ENCODE measurements at regions not wholly inside any gene's neighbourhood (a gene's known extent, or its start where the extent isn't known, plus 50 kb on each side); places are given as distances from the start of the nearest gene placed in this dataset.
A peak's percentile ranks its signal among the peaks of the same experiment; 100 is the strongest.

DNA sequence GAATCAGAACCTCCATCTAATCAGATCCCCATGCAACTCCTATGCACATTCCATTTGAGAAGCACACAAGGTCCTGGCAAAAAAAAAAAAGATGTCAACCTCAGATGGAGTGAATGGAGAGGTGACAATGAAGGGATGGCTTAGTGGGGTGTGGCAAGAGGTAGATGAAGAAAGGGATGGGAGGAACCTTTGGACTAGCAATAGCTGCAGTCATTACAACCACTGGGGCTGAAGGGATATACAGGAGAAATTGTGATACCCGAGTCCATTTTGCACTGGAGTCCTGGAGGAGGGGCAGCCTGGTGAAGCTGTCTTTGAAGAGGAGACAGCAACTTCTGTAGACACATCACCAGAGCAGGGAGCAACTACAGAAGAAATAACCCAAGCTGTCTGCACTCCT, 219.6 kb downstream of the ENC1 start:
- H3K27me3 ChIP-seq (ENCODE audit: insufficient read depth in 3 of 3, low read length in 2 of 3): no peaks in the 10 kb centered on the region
- peaks cover 22% of the 10 kb centered on the region for H3K4me1 ChIP-seq
- H3K27ac ChIP-seq: no peak overlapping the region
- no peaks in the 10 kb centered on the region for H3K9me3 ChIP-seq
- H3K36me3 ChIP-seq (ENCODE audit: insufficient read depth in 1 of 2, low read depth in 1 of 2): no peaks in the 10 kb centered on the region
- intact Hi-C loops (cut with DNase I): no loop called here
- ATAC-seq (no peak), DNase-seq (no peak)
- TF ChIP-seq, protein P1, sequence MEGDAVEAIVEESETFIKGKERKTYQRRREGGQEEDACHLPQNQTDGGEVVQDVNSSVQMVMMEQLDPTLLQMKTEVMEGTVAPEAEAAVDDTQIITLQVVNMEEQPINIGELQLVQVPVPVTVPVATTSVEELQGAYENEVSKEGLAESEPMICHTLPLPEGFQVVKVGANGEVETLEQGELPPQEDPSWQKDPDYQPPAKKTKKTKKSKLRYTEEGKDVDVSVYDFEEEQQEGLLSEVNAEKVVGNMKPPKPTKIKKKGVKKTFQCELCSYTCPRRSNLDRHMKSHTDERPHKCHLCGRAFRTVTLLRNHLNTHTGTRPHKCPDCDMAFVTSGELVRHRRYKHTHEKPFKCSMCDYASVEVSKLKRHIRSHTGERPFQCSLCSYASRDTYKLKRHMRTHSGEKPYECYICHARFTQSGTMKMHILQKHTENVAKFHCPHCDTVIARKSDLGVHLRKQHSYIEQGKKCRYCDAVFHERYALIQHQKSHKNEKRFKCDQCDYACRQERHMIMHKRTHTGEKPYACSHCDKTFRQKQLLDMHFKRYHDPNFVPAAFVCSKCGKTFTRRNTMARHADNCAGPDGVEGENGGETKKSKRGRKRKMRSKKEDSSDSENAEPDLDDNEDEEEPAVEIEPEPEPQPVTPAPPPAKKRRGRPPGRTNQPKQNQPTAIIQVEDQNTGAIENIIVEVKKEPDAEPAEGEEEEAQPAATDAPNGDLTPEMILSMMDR (IDR thresholded peaks at IDR 0.05): no peak
- WGBS, 3 donors: 35 to 95% (median 48%) methylated on average over 1 of the region's 1 CpG
- H3K4me3 ChIP-seq: no peak overlapping the region

DNA sequence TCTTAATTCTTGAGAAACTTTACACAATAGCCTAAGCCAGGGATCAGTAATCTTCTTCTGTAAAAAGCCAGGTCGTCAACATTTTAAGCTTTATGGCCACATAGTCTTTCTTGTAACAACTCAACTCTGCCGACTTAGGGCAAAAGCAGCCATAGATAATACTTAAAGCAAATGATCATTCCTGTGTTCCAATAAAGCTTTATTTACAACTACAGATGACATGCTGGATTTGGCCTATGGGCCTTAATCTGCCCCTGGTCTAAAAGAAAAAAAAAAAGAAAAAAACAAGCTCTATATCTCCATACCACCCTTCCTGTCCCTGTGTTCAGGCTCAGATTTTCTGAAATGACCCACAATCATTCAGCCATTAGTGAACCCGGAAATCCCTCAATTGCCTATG, 220.3 kb downstream of the ENC1 start:
- peak overlapping the region; percentile 11 for H3K27ac ChIP-seq
- peaks cover 22% of the 10 kb centered on the region for H3K4me1 ChIP-seq
- no peak overlapping the region for H3K4me3 ChIP-seq
- ATAC-seq (no peak), DNase-seq (no peak)
- intact Hi-C loops (cut with DNase I): no loop called here
- TF ChIP-seq, protein P1 (IDR thresholded peaks at IDR 0.05): no peak
- 65 to 94% (median 89%) methylated on average over 3 of the region's 3 CpGs for WGBS, 3 donors
- no peaks in the 10 kb centered on the region for H3K36me3 ChIP-seq (ENCODE audit: insufficient read depth in 1 of 2, low read depth in 1 of 2)
- H3K27me3 ChIP-seq (ENCODE audit: insufficient read depth in 3 of 3, low read length in 2 of 3): no peaks in the 10 kb centered on the region
- no peaks in the 10 kb centered on the region for H3K9me3 ChIP-seq

DNA sequence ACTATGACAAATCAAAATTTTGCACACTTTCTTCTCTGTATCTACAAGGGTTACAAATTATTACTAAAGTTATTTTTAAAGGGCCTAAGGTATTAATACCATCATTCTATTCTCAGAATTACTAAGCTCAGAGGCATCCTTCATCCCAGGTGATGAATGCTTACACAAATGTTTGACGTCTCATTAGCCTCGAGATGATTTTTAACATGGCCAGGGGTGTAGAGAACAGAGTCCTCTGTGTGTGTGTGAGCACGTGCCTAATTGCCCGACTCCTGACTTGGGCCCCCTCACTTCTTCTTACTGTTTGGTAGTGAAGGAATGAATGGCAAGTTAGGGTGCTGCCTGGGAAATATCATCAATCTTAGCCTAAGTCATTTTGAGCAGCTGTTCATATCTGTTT, 221.1 kb downstream of the ENC1 start:
- Histone ChIP-seq H3K4me1 (peaks cover 16% of the 10 kb centered on the region), H3K4me3 (no peak overlapping the region), H3K27me3 (ENCODE audit: insufficient read depth in 3 of 3, low read length in 2 of 3) (no peaks in the 10 kb centered on the region), H3K36me3 (ENCODE audit: insufficient read depth in 1 of 2, low read depth in 1 of 2) (no peaks in the 10 kb centered on the region), H3K9me3 (no peaks in the 10 kb centered on the region), H3K27ac (peak overlapping the region; percentile 11)
- TF ChIP-seq, protein P1 (IDR thresholded peaks at IDR 0.05): no peak
- peak; percentile 34 to 67 (median 42) for ATAC-seq
- DNase-seq: no peak
- intact Hi-C loops (cut with DNase I): no loop called here
- 20 to 36% (median 21%) methylated on average over 4 of the region's 4 CpGs for WGBS, 3 donors

DNA sequence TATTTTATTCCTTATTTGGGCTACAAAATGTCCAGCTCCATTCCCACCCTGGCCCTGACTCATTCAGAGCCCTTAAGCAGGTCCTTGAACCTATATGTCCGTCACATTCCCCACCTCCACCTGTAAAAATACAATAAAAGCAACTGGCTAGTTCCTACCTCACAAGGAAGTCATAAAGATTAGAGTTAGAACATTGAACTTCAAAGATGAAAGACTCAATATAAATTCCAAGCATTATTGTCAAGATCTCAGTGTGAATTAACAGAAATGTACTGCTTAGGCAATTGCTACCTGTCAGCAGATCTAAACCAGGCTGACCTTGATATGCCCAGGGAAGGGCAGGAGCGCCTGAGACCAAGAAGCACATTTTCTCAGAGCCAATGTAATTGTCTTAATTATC, 221.8 kb downstream of the ENC1 start:
- 88 to 99% (median 91%) methylated on average over 2 of the region's 2 CpGs for WGBS, 3 donors
- intact Hi-C loops (cut with DNase I): no loop called here

DNA sequence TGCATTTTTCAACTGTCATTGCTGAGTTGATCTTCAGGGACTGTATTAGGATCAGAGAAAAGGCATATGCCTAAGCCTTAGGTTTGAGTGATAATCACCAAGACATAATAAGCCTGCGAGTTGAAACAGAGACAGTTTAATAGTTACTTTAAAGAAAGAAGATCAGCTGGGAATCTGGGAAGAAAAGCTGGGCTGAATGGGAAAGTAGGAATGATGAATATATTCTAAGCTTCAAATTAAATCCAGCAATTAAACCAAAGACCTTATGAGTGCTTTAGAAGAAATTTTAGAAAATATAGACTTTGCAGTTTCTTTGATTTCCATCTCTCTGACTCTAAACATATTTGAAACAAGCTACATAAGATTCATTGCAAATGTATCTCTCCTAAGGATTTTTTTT, 222.3 kb downstream of the ENC1 start:
- Histone ChIP-seq H3K27me3 (ENCODE audit: insufficient read depth in 3 of 3, low read length in 2 of 3) (no peaks in the 10 kb centered on the region), H3K4me1 (peaks cover 10% of the 10 kb centered on the region), H3K36me3 (ENCODE audit: insufficient read depth in 1 of 2, low read depth in 1 of 2) (no peaks in the 10 kb centered on the region), H3K27ac (no peak overlapping the region), H3K4me3 (no peak overlapping the region), H3K9me3 (no peaks in the 10 kb centered on the region)
- TF ChIP-seq, protein P1 (IDR thresholded peaks at IDR 0.05): no peak
- DNase-seq (no peak), ATAC-seq (no peak)
- intact Hi-C loops (cut with DNase I): no loop called here
- 98 to 100% (median 100%) methylated on average over 1 of the region's 1 CpG for WGBS, 3 donors

More for the DNA sequence above, 221.8 kb downstream of the ENC1 start:
- no peak overlapping the region for H3K27ac ChIP-seq
- H3K36me3 ChIP-seq (ENCODE audit: insufficient read depth in 1 of 2, low read depth in 1 of 2): no peaks in the 10 kb centered on the region
- H3K4me3 ChIP-seq: no peak overlapping the region
- ATAC-seq (no peak), DNase-seq (no peak)
- TF ChIP-seq, protein P1 (IDR thresholded peaks at IDR 0.05): no peak
- no peaks in the 10 kb centered on the region for H3K27me3 ChIP-seq (ENCODE audit: insufficient read depth in 3 of 3, low read length in 2 of 3)
- H3K9me3 ChIP-seq: no peaks in the 10 kb centered on the region
- H3K4me1 ChIP-seq: peaks cover 10% of the 10 kb centered on the region
